Mesenchymal stem cell (in vitro differentiated cells and primary cell): ENCODE measurements at regions not wholly inside any gene's neighbourhood (a gene's known extent, or its start where the extent isn't known, plus 50 kb on each side); places are given as distances from the start of the nearest gene placed in this dataset.

Experiments used
- DNase-seq: peaks from one replicate; pipeline ENCODE4 v3.0.0-alpha.2; 2013
- H2AFZ ChIP-seq: one replicate; pipeline ENCODE4 v1.6.1; 2013; ENCODE audit warnings: low read depth, mild to moderate bottlenecking, control low read depth, inconsistent platforms, low read length, moderate library complexity
- H2AK5ac ChIP-seq: 2 replicates; pipeline ENCODE4 v1.6.1; 2013; ENCODE audit warnings: low read length, moderate library complexity, mild to moderate bottlenecking, inconsistent platforms; ENCODE audit not compliant: severe bottlenecking
- H2BK120ac ChIP-seq: one replicate; pipeline ENCODE4 v1.6.1; 2013; ENCODE audit warnings: low read depth, mild to moderate bottlenecking, inconsistent platforms, low read length, moderate library complexity
- H2BK12ac ChIP-seq, 2 experiments: one replicate each; pipeline ENCODE4 v1.6.1; 2013; ENCODE audit warnings: inconsistent platforms in 2 of 2, low read length in 2 of 2, mild to moderate bottlenecking in 2 of 2, moderate library complexity in 2 of 2, control low read depth in 1 of 2
- H2BK15ac ChIP-seq: one replicate; pipeline ENCODE4 v1.6.1; 2013; ENCODE audit warnings: mild to moderate bottlenecking, low read depth, inconsistent platforms; ENCODE audit not compliant: poor library complexity, severe bottlenecking
- H2BK5ac ChIP-seq: 2 replicates; pipeline ENCODE4 v1.6.1; 2013; ENCODE audit warnings: low read depth, mild to moderate bottlenecking, low read length, control low read depth, inconsistent platforms; ENCODE audit not compliant: poor library complexity, severe bottlenecking
- H3K14ac ChIP-seq, 2 experiments: one replicate each; pipeline ENCODE4 v1.6.1; 2013; ENCODE audit warnings: inconsistent platforms in 2 of 2, low read length in 2 of 2, control low read depth in 1 of 2, mild to moderate bottlenecking in 1 of 2, moderate library complexity in 1 of 2
- H3K18ac ChIP-seq, 2 experiments: one replicate each; pipeline ENCODE4 v1.6.1; 2013; ENCODE audit warnings: inconsistent platforms in 2 of 2, low read length in 2 of 2, control low read depth in 1 of 2, low read depth in 1 of 2, mild to moderate bottlenecking in 1 of 2
- H3K23ac ChIP-seq, 2 experiments: one replicate each; pipeline ENCODE4 v1.6.1; 2013; ENCODE audit warnings: inconsistent platforms in 2 of 2, low read length in 2 of 2, mild to moderate bottlenecking in 2 of 2, moderate library complexity in 2 of 2, control low read depth in 1 of 2
- H3K27ac ChIP-seq: 2 replicates; pipeline ENCODE4 v1.5.1; 2013; ENCODE audit warnings: mild to moderate bottlenecking, moderate library complexity, low read length, control low read depth, inconsistent platforms; ENCODE audit not compliant: poor library complexity, severe bottlenecking
- H3K27me3 ChIP-seq, 2 experiments: 2 replicates each; pipeline versions ENCODE4 v1.6.1 to v1.7.0; 2013; ENCODE audit warnings: low read length in 2 of 2, mild to moderate bottlenecking in 2 of 2, moderate library complexity in 2 of 2, control low read depth in 1 of 2, inconsistent platforms in 1 of 2; ENCODE audit not compliant: control insufficient read depth in 1 of 2, insufficient read depth in 1 of 2
- H3K36me3 ChIP-seq, 2 experiments: 2 replicates each; pipeline versions ENCODE4 v1.6.1 to v1.7.0; 2013; ENCODE audit warnings: low read length in 2 of 2, control low read depth in 1 of 2, inconsistent platforms in 1 of 2, low read depth in 1 of 2, mild to moderate bottlenecking in 1 of 2; ENCODE audit not compliant: insufficient read depth in 2 of 2, control insufficient read depth in 1 of 2
- H3K4ac ChIP-seq, 2 experiments: one replicate each; pipeline ENCODE4 v1.6.1; 2013; ENCODE audit warnings: inconsistent platforms in 2 of 2, low read length in 2 of 2, mild to moderate bottlenecking in 2 of 2, moderate library complexity in 2 of 2, control low read depth in 1 of 2, low read depth in 1 of 2
- H3K4me1 ChIP-seq: 2 replicates; pipeline ENCODE4 v1.6.1; 2013; ENCODE audit warnings: low read depth, low read length, control low read depth; ENCODE audit not compliant: control insufficient read depth, insufficient read depth
- H3K4me2 ChIP-seq: 2 replicates; pipeline ENCODE4 v1.6.1; 2013; ENCODE audit warnings: low read length, mild to moderate bottlenecking, inconsistent platforms; ENCODE audit not compliant: poor library complexity, severe bottlenecking
- H3K4me3 ChIP-seq, 2 experiments: 2 replicates each; pipeline versions ENCODE4 v1.5.1 to v1.7.0; 2013; ENCODE audit warnings: low read length in 2 of 2, mild to moderate bottlenecking in 2 of 2, control low read depth in 1 of 2, low read depth in 1 of 2; ENCODE audit not compliant: insufficient read depth in 1 of 2
- H3K79me1 ChIP-seq: replicated peaks from 2 replicates; pipeline ENCODE4 v1.6.1; 2013; ENCODE audit warnings: mild to moderate bottlenecking, control low read depth, low read length, inconsistent platforms; ENCODE audit not compliant: poor library complexity, severe bottlenecking
- H3K9ac ChIP-seq: 2 replicates; pipeline ENCODE4 v1.7.0; 2013; ENCODE audit warnings: mild to moderate bottlenecking, low read length, moderate library complexity
- H3K9me3 ChIP-seq: 2 replicates; pipeline ENCODE4 v1.7.0; 2013; ENCODE audit warnings: mild to moderate bottlenecking, low read length; ENCODE audit not compliant: control insufficient read depth
- H4K8ac ChIP-seq: one replicate; pipeline ENCODE4 v1.6.1; 2013; ENCODE audit warnings: inconsistent platforms, mild to moderate bottlenecking, low read length, moderate library complexity
- H4K91ac ChIP-seq: one replicate; pipeline ENCODE4 v1.6.1; 2013; ENCODE audit warnings: mild to moderate bottlenecking, low read length, inconsistent platforms
- WGBS: methylation state at CpG from one replicate; pipeline ENCODE4 v1.1.7; 2013; ENCODE audit warnings: mixed read lengths; 5-methylcytosine and 5-hydroxymethylcytosine counted together

DNA sequence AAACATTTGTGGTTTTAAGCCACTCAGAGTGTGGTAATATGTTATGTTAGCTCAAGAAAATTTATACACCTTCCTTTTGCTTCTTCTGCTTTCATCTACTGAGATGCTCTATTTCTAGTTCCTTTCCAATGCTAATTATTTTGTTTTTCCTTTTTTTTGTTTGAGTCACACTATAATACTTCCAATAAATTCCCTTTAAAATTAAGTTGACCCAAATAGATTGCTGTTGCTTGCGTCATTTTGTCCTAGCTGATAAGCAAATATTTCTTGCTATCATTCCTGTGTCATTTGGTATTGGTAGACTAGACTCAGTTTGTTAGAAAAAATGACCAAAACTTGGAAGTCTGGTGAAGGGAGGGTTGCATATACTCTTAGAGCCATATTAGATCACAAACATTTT is 437.0 kb upstream of the CNTN6 start:
- Histone ChIP-seq H2BK12ac (no peak overlapping the region), H3K79me1 (no peaks in the 10 kb centered on the region), H3K14ac (no peak overlapping the region), H3K9ac (no peak overlapping the region), H2AFZ (no peak overlapping the region), H3K4me3 (no peak overlapping the region), H3K27ac (no peak overlapping the region), H2BK120ac (no peak overlapping the region), H3K18ac (no peak overlapping the region), H4K8ac (no peak overlapping the region), H3K36me3 (no peaks in the 10 kb centered on the region), H3K23ac (no peak overlapping the region), H3K4ac (no peak overlapping the region), H3K4me2 (no peak overlapping the region), H2AK5ac (no peak overlapping the region), H2BK15ac (no peak overlapping the region), H3K9me3 (peaks cover 4% of the 10 kb centered on the region), H3K27me3 (no peaks in the 10 kb centered on the region), H4K91ac (no peak overlapping the region), H2BK5ac (no peak overlapping the region), H3K4me1 (no peaks in the 10 kb centered on the region)
- no peak for DNase-seq
- WGBS: 75% methylated on average over 1 of the region's 1 CpG

DNA sequence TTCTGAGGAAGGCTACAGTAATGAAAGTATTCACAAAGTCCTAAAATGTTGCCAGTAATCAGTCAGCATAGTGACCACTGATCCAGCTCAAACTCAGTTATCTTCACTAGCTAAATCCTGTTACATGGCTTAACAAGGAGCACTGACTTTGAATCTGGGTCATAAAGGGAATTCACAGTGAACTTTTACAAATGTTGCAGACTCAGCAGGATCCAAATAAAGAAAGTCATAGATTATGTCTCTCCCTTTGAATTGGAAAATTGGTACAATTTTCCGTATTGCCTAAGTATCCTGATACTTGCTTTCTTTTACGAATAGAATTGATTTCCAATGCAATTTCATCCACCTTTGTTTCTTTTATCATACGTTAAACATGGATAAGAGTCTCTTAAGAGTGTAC is 431.5 kb upstream of the CNTN6 start:
- Histone ChIP-seq H3K9me3 (no peaks in the 10 kb centered on the region), H3K79me1 (no peaks in the 10 kb centered on the region), H3K4me1 (no peaks in the 10 kb centered on the region), H2BK120ac (no peak overlapping the region), H3K27me3 (no peaks in the 10 kb centered on the region), H3K14ac (no peak overlapping the region), H3K9ac (no peak overlapping the region), H3K18ac (no peak overlapping the region), H3K4me3 (no peak overlapping the region), H2AFZ (no peak overlapping the region), H3K27ac (no peak overlapping the region), H3K23ac (no peak overlapping the region), H2BK5ac (no peak overlapping the region), H3K4me2 (no peak overlapping the region), H3K4ac (no peak overlapping the region), H2AK5ac (no peak overlapping the region), H3K36me3 (no peaks in the 10 kb centered on the region), H2BK15ac (no peak overlapping the region), H4K8ac (no peak overlapping the region), H2BK12ac (no peak overlapping the region), H4K91ac (no peak overlapping the region)
- DNase-seq: no peak
- WGBS: no CpG with 5 or more reads among the region's 3 CpGs

DNA sequence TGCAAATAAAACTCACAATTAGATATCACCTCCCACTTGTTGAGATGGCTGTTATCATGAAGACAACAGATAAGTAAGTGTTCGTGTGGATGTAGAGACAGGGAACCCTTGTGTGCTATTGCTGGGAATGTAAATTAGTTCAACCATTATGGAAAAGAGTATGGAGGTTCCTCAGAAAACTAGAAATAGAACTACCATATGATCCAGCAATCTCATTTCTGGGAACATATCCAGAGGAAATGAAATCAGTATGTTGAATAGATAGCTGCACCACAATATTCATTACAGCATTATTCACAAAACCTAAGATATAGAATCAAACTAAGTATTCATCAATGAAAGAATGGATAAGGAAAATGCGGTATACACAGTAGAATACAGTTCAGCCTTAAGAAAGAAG is 418.7 kb upstream of the CNTN6 start:
- no peaks in the 10 kb centered on the region for H3K27me3 ChIP-seq
- H2BK5ac ChIP-seq: no peak overlapping the region
- no peak overlapping the region for H2BK12ac ChIP-seq
- no peak overlapping the region for H3K4me3 ChIP-seq
- no peak overlapping the region for H4K8ac ChIP-seq
- H3K4me1 ChIP-seq: no peaks in the 10 kb centered on the region
- no peaks in the 10 kb centered on the region for H3K79me1 ChIP-seq
- no peak overlapping the region for H2AK5ac ChIP-seq
- no peak overlapping the region for H2BK120ac ChIP-seq
- no peak overlapping the region for H3K4ac ChIP-seq
- H3K14ac ChIP-seq: no peak overlapping the region
- H3K9me3 ChIP-seq: peaks cover 18% of the 10 kb centered on the region
- no peak overlapping the region for H3K4me2 ChIP-seq
- no CpG with 5 or more reads among the region's 2 CpGs for WGBS
- no peak for DNase-seq
- no peak overlapping the region for H3K9ac ChIP-seq
- no peak overlapping the region for H2BK15ac ChIP-seq
- H3K18ac ChIP-seq: no peak overlapping the region
- H3K27ac ChIP-seq: no peak overlapping the region
- no peak overlapping the region for H2AFZ ChIP-seq
- H3K23ac ChIP-seq: no peak overlapping the region
- no peak overlapping the region for H4K91ac ChIP-seq
- no peaks in the 10 kb centered on the region for H3K36me3 ChIP-seq

DNA sequence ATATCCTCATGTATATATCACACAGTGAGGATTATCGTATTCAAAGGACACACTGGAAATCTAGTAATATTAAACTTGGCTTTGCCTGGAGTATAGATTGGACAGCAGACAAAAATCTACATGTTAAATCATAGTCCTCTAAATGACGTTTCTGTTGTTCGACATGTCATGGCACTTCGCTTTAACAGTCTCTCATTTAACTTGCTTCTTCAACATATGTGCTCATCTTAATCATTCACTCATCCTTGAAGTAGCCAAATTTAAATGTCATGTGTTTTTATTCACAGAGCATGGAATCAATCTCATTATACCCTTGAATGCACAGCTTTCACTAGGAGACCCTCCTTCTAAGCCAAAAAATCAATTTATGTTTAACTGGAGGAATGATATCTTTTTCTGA is 417.0 kb upstream of the CNTN6 start:
- no peak overlapping the region for H3K4me3 ChIP-seq

More for the DNA sequence above, 417.0 kb upstream of the CNTN6 start:
- no peak overlapping the region for H4K8ac ChIP-seq
- H3K27me3 ChIP-seq: no peaks in the 10 kb centered on the region
- H3K4me2 ChIP-seq: no peak overlapping the region
- H3K36me3 ChIP-seq: no peaks in the 10 kb centered on the region
- H2BK5ac ChIP-seq: no peak overlapping the region
- peaks cover 18% of the 10 kb centered on the region for H3K9me3 ChIP-seq
- no peak overlapping the region for H2AK5ac ChIP-seq
- no peaks in the 10 kb centered on the region for H3K4me1 ChIP-seq
- no peak overlapping the region for H3K9ac ChIP-seq
- no peak overlapping the region for H3K23ac ChIP-seq
- H2BK120ac ChIP-seq: no peak overlapping the region
- no peaks in the 10 kb centered on the region for H3K79me1 ChIP-seq
- no peak overlapping the region for H2AFZ ChIP-seq
- H3K18ac ChIP-seq: no peak overlapping the region
- DNase-seq: no peak
- no peak overlapping the region for H2BK15ac ChIP-seq
- WGBS: 80% methylated on average over 4 of the region's 4 CpGs
- no peak overlapping the region for H3K27ac ChIP-seq
- H3K4ac ChIP-seq: no peak overlapping the region
- H4K91ac ChIP-seq: no peak overlapping the region
- no peak overlapping the region for H3K14ac ChIP-seq
- H2BK12ac ChIP-seq: no peak overlapping the region
